IMR-90 (cell line): ENCODE measurements at regions not wholly inside any gene's neighbourhood (a gene's known extent, or its start where the extent isn't known, plus 50 kb on each side); places are given as distances from the start of the nearest gene placed in this dataset.

Experiments used
- ATAC-seq: fragments of 200-7000 bp; cut with Tn5 transposase; 2 replicates; pipeline ENCODE4 v1.9.1; 2020; ENCODE audit warnings: low read depth, mild to moderate bottlenecking, moderate library complexity
- BruUV-seq: library from RNA; stranded (reverse); fragments of 400-500 nt; replicated peaks from 2 replicates; lab custom pipeline; 2021; lab: Mats Ljungman, UMichigan
- CTCF ChIA-PET: fragments of 300-600 bp; formaldehyde crosslinking; extraction: SDS; loops from one replicate; lab custom pipeline; 2021; ENCODE audit warnings: antibody characterized with exemption; lab: Yijun Ruan, JAX
- POLR2A ChIA-PET: fragments of 300-600 bp; sonication (Branson Sonifier 250); formaldehyde crosslinking; loops from one replicate; lab custom pipeline; 2022; ENCODE audit warnings: antibody characterized with exemption; ENCODE audit not compliant: unreplicated experiment; lab: Charles Lee
- DNase-seq: peaks from one replicate; pipeline ENCODE4 v3.0.0; 2013
- H2AFZ ChIP-seq: replicated peaks from 2 replicates; pipeline ENCODE3; 2013; ENCODE audit warnings: low read length, mild to moderate bottlenecking; ENCODE audit not compliant: poor library complexity
- H2AK5ac ChIP-seq: 2 replicates; pipeline ENCODE4 v1.6.1; 2013; ENCODE audit warnings: low read depth, low read length, inconsistent platforms
- H2AK9ac ChIP-seq: replicated peaks from 2 replicates; pipeline ENCODE3; 2013; ENCODE audit warnings: mild to moderate bottlenecking, low read depth, low read length, moderate library complexity; ENCODE audit not compliant: poor library complexity
- H2BK120ac ChIP-seq: 2 replicates; pipeline ENCODE4 v1.6.1; 2013; ENCODE audit warnings: low read depth, low read length, inconsistent platforms
- H2BK15ac ChIP-seq: 3 replicates; pipeline ENCODE4 v1.6.1; 2013; ENCODE audit warnings: low read depth, low read length, inconsistent platforms
- H2BK20ac ChIP-seq: 2 replicates; pipeline ENCODE4 v1.6.1; 2013; ENCODE audit warnings: low read depth, mild to moderate bottlenecking, inconsistent platforms, low read length, moderate library complexity
- H2BK5ac ChIP-seq: 2 replicates; pipeline ENCODE4 v1.6.1; 2013; ENCODE audit warnings: mild to moderate bottlenecking, low read depth, low read length, inconsistent platforms; ENCODE audit not compliant: poor library complexity, severe bottlenecking
- H3K14ac ChIP-seq: replicated peaks from 2 replicates; pipeline ENCODE4 v1.6.1; 2013; ENCODE audit warnings: low read depth, low read length, inconsistent platforms
- H3K18ac ChIP-seq: 2 replicates; pipeline ENCODE4 v1.6.1; 2013; ENCODE audit warnings: low read depth, low read length, control low read depth
- H3K23ac ChIP-seq: 2 replicates; pipeline ENCODE4 v1.6.1; 2013; ENCODE audit warnings: low read depth, low read length, inconsistent platforms
- H3K27ac ChIP-seq: 2 replicates; pipeline ENCODE4 v1.5.1; 2013; ENCODE audit warnings: mild to moderate bottlenecking, control low read depth, low read length; ENCODE audit not compliant: insufficient read depth
- H3K27me3 ChIP-seq: 2 replicates; pipeline ENCODE4 v1.6.1; 2013; ENCODE audit warnings: low read length; ENCODE audit not compliant: control insufficient read depth, insufficient read depth
- H3K36me3 ChIP-seq: 2 replicates; pipeline ENCODE4 v1.6.1; 2013; ENCODE audit warnings: low read length, mixed read lengths; ENCODE audit not compliant: control insufficient read depth, insufficient read depth
- H3K4ac ChIP-seq: 2 replicates; pipeline ENCODE4 v1.6.1; 2013; ENCODE audit warnings: low read depth, low read length, inconsistent platforms
- H3K4me1 ChIP-seq: 2 replicates; pipeline ENCODE4 v1.6.1; 2013; ENCODE audit warnings: low read length, mixed read lengths; ENCODE audit not compliant: control insufficient read depth, insufficient read depth
- H3K4me2 ChIP-seq: 2 replicates; pipeline ENCODE4 v1.6.1; 2013; ENCODE audit warnings: low read depth, mild to moderate bottlenecking, control low read depth, low read length, moderate library complexity
- H3K4me3 ChIP-seq: 2 replicates; pipeline ENCODE4 v1.5.1; 2013; ENCODE audit warnings: low read depth, mild to moderate bottlenecking, control low read depth, low read length, moderate library complexity; ENCODE audit not compliant: insufficient read depth
- H3K56ac ChIP-seq: 2 replicates; pipeline ENCODE4 v1.6.1; 2013; ENCODE audit warnings: low read length, inconsistent platforms; ENCODE audit not compliant: insufficient read depth; ENCODE audit errors: extremely low read depth
- H3K79me1 ChIP-seq, 2 experiments: 2 replicates each; pipeline ENCODE4 v1.6.1; 2013; ENCODE audit warnings: low read length in 2 of 2, inconsistent platforms in 1 of 2, low read depth in 1 of 2
- H3K9ac ChIP-seq: 2 replicates; pipeline ENCODE4 v1.6.1; 2013; ENCODE audit warnings: low read depth, low read length, control low read depth
- H3K9me1 ChIP-seq: 2 replicates; pipeline ENCODE4 v1.6.1; 2013; ENCODE audit warnings: low read length, inconsistent platforms; ENCODE audit not compliant: insufficient read depth
- H3K9me3 ChIP-seq: 2 replicates; pipeline ENCODE4 v1.6.1; 2013; ENCODE audit warnings: low read length; ENCODE audit not compliant: control insufficient read depth, insufficient read depth
- H4K20me1 ChIP-seq: 2 replicates; pipeline ENCODE4 v1.6.1; 2013; ENCODE audit warnings: low read length, inconsistent platforms; ENCODE audit not compliant: insufficient read depth
- H4K5ac ChIP-seq: 2 replicates; pipeline ENCODE4 v1.6.1; 2013; ENCODE audit warnings: mild to moderate bottlenecking, low read depth, low read length, control low read depth
- H4K8ac ChIP-seq, 2 experiments: 2 replicates each; pipeline ENCODE4 v1.6.1; 2013; ENCODE audit warnings: low read depth in 2 of 2, low read length in 2 of 2, control low read depth in 1 of 2, inconsistent platforms in 1 of 2
- H4K91ac ChIP-seq: 2 replicates; pipeline ENCODE4 v1.6.1; 2013; ENCODE audit warnings: low read depth, low read length, inconsistent platforms; ENCODE audit not compliant: insufficient read depth
- BHLHE40 ChIP-seq: fragments of 150-350 bp; IDR thresholded peaks from 2 replicates; pipeline ENCODE4 v1.6.1; 2016; ENCODE audit warnings: mild to moderate bottlenecking, low read depth, low read length
- CEBPB ChIP-seq: IDR thresholded peaks from 2 replicates; pipeline ENCODE4 v1.6.1; 2012; ENCODE audit warnings: low read depth, low read length, improper control_type of control experiment
- CHD1 ChIP-seq: IDR thresholded peaks from 2 replicates; pipeline ENCODE4 v1.6.1; 2012; ENCODE audit warnings: low read depth, low read length, improper control_type of control experiment
- CTCF ChIP-seq: conservative IDR thresholded peaks from 2 replicates; pipeline ENCODE4 v1.5.1; 2012; ENCODE audit warnings: mild to moderate bottlenecking, low read depth, low read length, improper control_type of control experiment
- FOS ChIP-seq: fragments of 150-350 bp; IDR thresholded peaks from 2 replicates; pipeline ENCODE4 v1.6.1; 2016; ENCODE audit warnings: low read depth, low read length
- MAFK ChIP-seq: IDR thresholded peaks from 2 replicates; pipeline ENCODE4 v1.6.1; 2012; ENCODE audit warnings: low read depth, low read length, improper control_type of control experiment
- MAZ ChIP-seq: IDR thresholded peaks from 2 replicates; pipeline ENCODE4 v1.6.1; 2012; ENCODE audit warnings: low read depth, mild to moderate bottlenecking, low read length, improper control_type of control experiment, moderate library complexity, borderline replicate concordance
- MXI1 ChIP-seq: IDR thresholded peaks from 2 replicates; pipeline ENCODE4 v1.6.1; 2012; ENCODE audit warnings: low read depth, mild to moderate bottlenecking, low read length, moderate library complexity, borderline replicate concordance
- NFE2L2 ChIP-seq: fragments of 150-350 bp; IDR thresholded peaks from 2 replicates; pipeline ENCODE4 v1.6.1; 2016; ENCODE audit warnings: low read depth, mild to moderate bottlenecking, low read length
- POLR2A ChIP-seq: IDR thresholded peaks from 2 replicates; pipeline ENCODE4 v1.6.1; 2012; ENCODE audit warnings: mild to moderate bottlenecking, low read depth, low read length
- RAD21 ChIP-seq: IDR thresholded peaks from 2 replicates; pipeline ENCODE4 v1.6.1; 2012; ENCODE audit warnings: low read length, improper control_type of control experiment
- RCOR1 ChIP-seq: IDR thresholded peaks from 2 replicates; pipeline ENCODE4 v1.6.1; 2012; ENCODE audit warnings: mild to moderate bottlenecking, low read length, improper control_type of control experiment; ENCODE audit not compliant: insufficient replicate concordance
- RFX5 ChIP-seq: IDR thresholded peaks from 2 replicates; pipeline ENCODE4 v1.8.0; 2012; ENCODE audit warnings: low read depth, mild to moderate bottlenecking, low read length, moderate library complexity
- SMC3 ChIP-seq: fragments of 150-350 bp; IDR thresholded peaks from 2 replicates; pipeline ENCODE4 v1.6.1; 2016; ENCODE audit warnings: low read depth, mild to moderate bottlenecking, antibody characterized with exemption, low read length, moderate library complexity
- USF2 ChIP-seq: fragments of 150-350 bp; IDR thresholded peaks from 2 replicates; pipeline ENCODE4 v1.6.1; 2017; ENCODE audit warnings: mild to moderate bottlenecking, antibody characterized with exemption, low read length, low read depth
- WGBS, 2 experiments: methylation state at CpG; one replicate each; pipeline versions ENCODE4 v1.1.5 to v1.1.7; 2013; ENCODE audit warnings: missing lambda C conversion rate in 2 of 2; ENCODE audit not compliant: insufficient read length in 1 of 2; ENCODE audit errors: extremely low coverage in 2 of 2; 5-methylcytosine and 5-hydroxymethylcytosine counted together
- dilution Hi-C: fragments of 300-500 bp; cut with HindIII; formaldehyde crosslinking; loops from one replicate; pipeline ENCODE4 v1.14.3; 2018; ENCODE audit warnings: low sequenced_read_pairs; ENCODE audit not compliant: unreplicated experiment
- in situ Hi-C: fragments of 300-500 bp; cut with MboI; formaldehyde crosslinking; loops from 3 replicates; pipeline ENCODE4 v1.14.3; 2019; ENCODE audit warnings: low sequenced_read_pairs, inconsistent platforms, mixed read lengths
- intact Hi-C: fragments of 100-400 bp; cut with micrococcal nuclease; formaldehyde crosslinking; loops from 2 replicates; pipeline ENCODE4 v1.10.0; 2022
- TF ChIP-seq, protein P1 (sequence below): fragments of 150-350 bp; IDR thresholded peaks from 2 replicates; pipeline ENCODE4 v1.6.1; 2016; ENCODE audit warnings: low read depth, mild to moderate bottlenecking, low read length, moderate library complexity, borderline replicate concordance

GRCh38 chr11:69943506-69943905 lies 124.3 kb upstream of the FGF3 start:
- intact Hi-C loops: no loop called here
- POLR2A ChIA-PET: interaction anchor here (0.6 kb wide), 1 partner anchor 18 kb away, joined by 3 read pairs; no protein-coding TSS in a partner anchor
- peak overlapping the region; percentile 55; the same call in 1 of the 2 replicates for H3K4ac ChIP-seq

More at GRCh38 chr11:69943506-69943905, 124.3 kb upstream of the FGF3 start:
- Histone ChIP-seq H3K56ac (no peak overlapping the region), H4K8ac (no peak overlapping the region), H3K4me3 (no peak overlapping the region), H3K4me1 (peaks cover 13% of the 10 kb centered on the region), H2BK120ac (no peak overlapping the region; the same call in 1 of the 2 replicates), H3K9ac (no peak overlapping the region), H3K36me3 (no peaks in the 10 kb centered on the region), H2AK5ac (peak overlapping the region; percentile 54; the same call in 1 of the 2 replicates), H3K79me1 (0 out of 4 replicates have a peak, but pooled peaks cover 0 to 4% of the 10 kb centered on the region in 2 experiments), H2AK9ac (peak overlapping the region; percentile 50), H2AFZ (peak overlapping the region; percentile 2), H3K14ac (no peak overlapping the region), H2BK5ac (no peak overlapping the region), H3K9me1 (peaks cover 20% of the 10 kb centered on the region), H4K20me1 (no peaks in the 10 kb centered on the region), H2BK15ac (peak overlapping the region; percentile 48; the same call in 1 of the 3 replicates), H3K18ac (no peak overlapping the region), H2BK20ac (no peak overlapping the region), H3K23ac (no peak overlapping the region), H4K91ac (no peak overlapping the region), H3K4me2 (no peak overlapping the region), H4K5ac (no peak overlapping the region), H3K9me3 (no peaks in the 10 kb centered on the region), H3K27me3 (no peaks in the 10 kb centered on the region), H3K27ac (no peak overlapping the region)
- BruUV-seq: no TSS peak
- CTCF ChIA-PET: no interaction called here
- TF ChIP-seq USF2 (no peak), MXI1 (no peak), NFE2L2 (no peak), CEBPB (no peak), CHD1 (no peak), RAD21 (no peak), RFX5 (no peak), CTCF (no peak), POLR2A (no peak), SMC3 (no peak), RCOR1 (no peak), FOS (no peak), MAFK (no peak), MAZ (no peak), BHLHE40 (no peak)
- TF ChIP-seq, protein P1, sequence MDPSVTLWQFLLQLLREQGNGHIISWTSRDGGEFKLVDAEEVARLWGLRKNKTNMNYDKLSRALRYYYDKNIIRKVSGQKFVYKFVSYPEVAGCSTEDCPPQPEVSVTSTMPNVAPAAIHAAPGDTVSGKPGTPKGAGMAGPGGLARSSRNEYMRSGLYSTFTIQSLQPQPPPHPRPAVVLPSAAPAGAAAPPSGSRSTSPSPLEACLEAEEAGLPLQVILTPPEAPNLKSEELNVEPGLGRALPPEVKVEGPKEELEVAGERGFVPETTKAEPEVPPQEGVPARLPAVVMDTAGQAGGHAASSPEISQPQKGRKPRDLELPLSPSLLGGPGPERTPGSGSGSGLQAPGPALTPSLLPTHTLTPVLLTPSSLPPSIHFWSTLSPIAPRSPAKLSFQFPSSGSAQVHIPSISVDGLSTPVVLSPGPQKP: no peak
- dilution Hi-C loops (no loop called here), in situ Hi-C loops (no loop called here)
- 86% methylated on average over 5 of the region's 11 CpGs; no CpG with 5 or more reads in 1 of the 2 experiments for WGBS, 2 experiments
- DNase-seq (no peak), ATAC-seq (no peak)
